NCI-H2107 treated with DMSO at 0.1 percent for 48 hours (cell line): ENCODE measurements at regions not wholly inside any gene's neighbourhood (a gene's known extent, or its start where the extent isn't known, plus 50 kb on each side); places are given as distances from the start of the nearest gene placed in this dataset.
A peak's percentile ranks its signal among the peaks of the same experiment; 100 is the strongest.

ENCODE experiments used
- DNase-seq: peaks from one replicate; lab custom pipeline; 2025; ENCODE audit not compliant: unreplicated experiment; lab: John Stamatoyannopoulos, UW

DNA sequence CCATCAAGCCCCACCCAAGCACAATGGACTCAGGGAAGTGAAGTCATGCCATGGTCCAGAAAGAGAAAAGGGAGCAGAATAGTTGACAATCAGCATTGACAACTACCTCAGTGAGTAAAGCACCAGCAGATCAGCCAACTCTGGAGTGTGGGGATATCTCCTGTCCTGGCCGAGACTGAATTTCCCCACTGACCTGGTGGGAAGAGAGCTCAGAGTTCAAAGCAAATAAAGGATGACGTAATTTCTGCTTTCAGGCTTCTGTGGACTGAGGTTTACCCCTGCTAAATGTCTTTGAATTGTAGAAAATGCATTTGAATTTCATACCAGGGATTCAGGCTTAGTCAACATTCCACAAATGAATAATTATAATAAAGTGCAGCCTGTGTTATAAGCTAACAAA lies 152.9 kb downstream of the CBLN1 start:
- DNase-seq, result no peak

DNA sequence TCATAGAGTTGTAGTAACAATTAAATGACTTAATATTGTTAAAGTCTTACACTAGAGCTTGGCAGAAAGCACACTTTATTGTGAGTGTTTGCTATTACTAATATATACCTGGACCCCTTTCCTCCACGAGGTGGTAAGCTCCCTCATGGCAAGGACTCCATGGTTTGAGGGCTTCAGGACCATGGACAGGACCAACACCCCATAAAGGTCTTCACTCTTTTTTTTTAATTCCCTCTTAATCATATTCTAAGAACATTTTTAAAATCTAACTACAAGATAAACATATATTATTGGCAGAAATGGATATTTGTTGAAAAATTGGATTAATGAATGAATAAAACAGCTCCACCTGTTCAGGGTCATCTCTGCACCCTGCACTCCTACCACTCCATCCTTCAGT lies 154.5 kb downstream of the CBLN1 start:
- DNase-seq, result no peak

DNA sequence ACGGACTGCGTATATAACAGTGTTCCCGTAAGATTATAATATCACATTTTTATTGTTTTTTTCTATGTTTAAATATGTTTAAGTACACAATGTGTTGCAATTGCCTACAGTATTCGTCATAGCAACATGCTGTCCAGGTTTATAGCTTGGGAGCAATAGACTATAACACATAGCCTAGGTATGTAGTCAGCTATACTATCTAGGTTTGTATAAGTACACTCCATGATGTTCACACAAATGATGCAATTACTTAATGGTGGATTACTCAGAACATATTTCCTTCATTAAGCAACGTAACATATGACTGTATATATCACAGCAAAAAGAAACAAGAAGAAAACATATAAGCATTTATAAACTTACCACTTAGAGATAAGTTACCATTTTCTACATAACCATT lies 160.0 kb downstream of the CBLN1 start:
- DNase-seq, result no peak

DNA sequence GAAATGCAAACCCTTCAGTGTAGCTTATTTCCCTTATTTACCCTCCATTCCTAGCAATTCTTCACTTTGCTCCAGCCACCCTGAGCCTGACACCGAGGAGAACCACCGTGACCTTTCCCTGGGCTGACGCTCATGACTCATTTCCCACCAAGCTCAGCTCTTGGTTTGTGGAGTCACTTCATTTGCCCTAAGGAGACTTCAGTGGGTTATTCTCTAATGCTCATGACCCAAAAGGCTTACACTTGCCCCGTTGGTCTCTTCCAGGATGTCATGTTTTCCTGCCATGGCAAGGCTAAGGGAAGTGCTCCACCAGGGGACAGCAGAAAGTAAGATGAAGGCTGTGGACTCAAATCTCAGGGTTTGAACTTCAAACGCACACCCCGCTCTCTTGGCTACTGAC lies 161.0 kb downstream of the CBLN1 start:
- DNase-seq, result no peak

DNA sequence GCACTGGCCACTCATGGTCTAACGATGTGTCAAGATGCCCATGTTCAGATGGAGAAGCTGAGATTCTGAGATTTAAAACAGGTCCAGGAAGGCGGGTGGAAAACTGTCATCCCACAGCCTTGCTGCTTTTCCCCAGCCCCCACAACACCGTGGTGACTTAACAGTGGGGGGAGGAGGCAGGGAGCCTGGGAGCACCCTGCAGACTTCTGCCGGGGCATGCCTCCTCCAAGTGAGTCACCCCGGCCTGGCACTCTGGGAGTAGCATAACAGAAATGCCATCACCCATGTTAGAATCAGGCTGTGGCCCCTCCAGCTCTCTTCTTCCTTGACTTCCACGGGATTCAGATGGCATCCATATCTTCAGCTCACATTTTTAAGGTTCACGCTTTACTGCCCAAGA lies 164.8 kb downstream of the CBLN1 start:
- DNase-seq, result no peak

DNA sequence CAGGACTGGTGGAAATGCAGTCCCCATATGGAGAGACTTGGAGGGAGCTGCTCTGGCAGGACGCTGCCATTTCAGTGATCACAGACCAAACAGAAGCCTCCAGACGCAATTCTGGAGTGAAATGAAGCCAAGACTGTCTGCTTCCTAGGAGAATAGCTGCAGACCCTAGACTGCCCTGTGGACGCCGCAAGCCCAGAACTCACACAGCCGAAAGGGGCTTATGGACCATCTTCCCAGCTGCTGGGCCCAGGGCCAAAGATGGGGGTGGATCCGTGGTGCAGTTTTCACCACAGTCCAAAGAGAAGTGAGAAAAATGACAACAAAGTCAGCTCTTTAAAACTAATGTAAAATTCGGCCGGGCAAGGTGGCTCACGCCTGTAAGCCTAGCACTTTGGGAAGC lies 165.7 kb downstream of the CBLN1 start:
- no peak for DNase-seq

DNA sequence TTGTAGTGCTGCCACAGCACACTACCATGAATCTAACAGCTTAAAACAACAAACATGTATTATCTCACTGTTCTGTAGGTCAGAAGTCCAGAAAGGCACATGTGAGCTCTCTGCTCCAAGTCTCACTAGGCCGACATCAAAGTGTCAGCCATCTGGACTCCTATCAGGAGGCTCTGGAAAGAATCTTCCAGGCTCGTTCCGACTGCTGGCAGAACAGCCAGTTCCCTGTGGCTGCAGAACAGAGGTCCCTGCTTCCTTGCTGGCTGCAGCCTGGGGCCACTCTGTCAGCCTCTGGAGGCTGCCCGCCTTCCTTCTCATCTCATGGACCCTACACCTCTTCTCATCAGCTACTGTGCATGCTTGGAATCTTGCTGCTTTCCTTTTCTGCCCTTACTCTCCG lies 168.9 kb downstream of the CBLN1 start:
- no peak for DNase-seq

DNA sequence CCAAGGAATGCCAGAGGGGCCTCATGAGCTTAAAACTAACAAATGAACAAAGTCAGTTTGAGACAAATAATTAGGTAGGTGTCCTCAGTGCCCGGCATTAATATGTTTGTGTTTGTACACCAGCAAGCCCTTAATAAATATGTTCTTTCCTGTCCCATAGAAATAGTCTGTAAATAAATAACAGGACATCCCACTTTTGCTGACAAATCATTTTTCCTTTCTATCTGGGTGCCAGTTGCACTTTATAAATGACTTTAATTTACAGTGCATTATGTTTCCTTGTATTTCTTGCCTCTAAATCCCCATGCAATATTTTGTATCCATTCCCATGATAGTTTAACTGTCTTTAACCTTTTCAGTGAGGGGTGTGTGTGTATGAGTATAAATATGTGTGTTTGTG lies 170.3 kb downstream of the CBLN1 start:
- DNase-seq, result no peak

DNA sequence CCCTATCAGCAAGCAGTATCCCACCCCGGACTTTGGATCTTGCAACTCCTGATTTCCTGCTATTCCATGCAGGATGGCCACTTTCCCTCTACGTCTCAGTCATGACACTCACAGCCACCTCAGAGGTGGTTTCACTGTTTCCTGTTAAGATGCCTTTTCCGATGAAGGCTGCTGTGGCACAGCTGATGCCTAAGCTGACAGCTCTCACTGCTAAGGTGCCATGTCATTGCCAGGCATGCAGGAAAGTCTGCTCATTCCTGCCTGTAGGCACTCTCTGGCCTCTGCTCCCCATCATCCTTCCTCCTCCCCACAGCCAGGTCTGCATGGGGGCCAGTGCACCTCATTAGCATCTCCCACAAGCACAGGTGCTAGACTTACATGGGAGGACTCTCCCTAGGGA lies 173.0 kb downstream of the CBLN1 start:
- peak; percentile 59 for DNase-seq

DNA sequence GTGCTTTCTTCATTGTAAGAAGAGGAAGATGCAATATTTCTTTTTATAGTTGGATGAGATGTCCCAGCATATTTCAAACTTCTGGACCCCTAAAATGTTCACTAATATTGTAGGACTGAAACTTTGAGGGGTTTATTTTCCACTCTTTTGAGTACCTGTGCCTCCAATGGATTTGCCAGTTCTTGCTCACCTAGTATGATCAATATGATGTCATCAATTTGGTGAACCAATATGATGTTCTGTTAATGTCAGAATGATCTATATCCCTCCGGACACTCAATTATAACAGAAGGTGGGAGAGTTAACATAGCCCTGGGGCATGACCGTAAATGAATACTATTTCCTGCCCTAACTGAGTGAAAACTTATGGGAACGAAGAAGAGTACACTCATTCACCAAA lies 178.3 kb downstream of the CBLN1 start:
- DNase-seq, result no peak

DNA sequence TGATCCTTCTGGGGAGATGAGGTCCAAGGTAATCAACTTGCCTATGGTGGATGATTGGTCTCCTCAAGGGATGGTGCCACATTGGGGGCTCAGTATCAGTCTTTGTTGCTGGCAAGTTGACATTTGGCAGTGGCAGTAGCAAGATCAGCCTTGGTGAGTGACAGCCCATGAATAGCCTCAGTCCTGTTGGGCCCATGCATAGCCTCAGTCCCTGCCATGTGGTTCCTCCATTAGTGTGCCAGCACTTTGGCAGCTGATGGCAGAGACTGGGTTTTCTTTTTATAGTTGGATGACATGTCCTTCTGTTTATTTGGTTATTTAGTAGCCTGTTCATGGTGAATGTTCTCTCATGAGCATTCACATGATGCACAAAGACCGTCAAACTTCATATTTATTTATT lies 179.6 kb downstream of the CBLN1 start:
- no peak for DNase-seq

DNA sequence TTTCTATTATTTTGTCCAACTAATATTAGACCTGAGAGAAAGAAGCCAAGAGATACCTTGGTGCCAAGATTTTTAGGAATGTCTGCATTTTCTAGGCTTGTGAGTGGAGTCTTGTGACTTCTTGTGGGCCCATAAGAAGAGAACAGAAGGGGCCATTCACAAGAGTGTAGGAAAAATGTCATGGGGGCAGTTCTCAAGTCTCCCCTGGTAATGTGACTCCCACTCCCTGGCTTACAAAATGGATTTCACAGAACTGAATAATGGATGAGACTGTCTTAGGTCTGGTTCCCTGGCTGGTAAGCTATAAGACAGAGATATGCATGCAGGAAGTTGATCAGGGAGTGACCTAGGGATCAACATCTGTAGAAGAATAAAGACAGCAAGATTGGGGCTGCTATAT lies 181.3 kb downstream of the CBLN1 start:
- no peak for DNase-seq

DNA sequence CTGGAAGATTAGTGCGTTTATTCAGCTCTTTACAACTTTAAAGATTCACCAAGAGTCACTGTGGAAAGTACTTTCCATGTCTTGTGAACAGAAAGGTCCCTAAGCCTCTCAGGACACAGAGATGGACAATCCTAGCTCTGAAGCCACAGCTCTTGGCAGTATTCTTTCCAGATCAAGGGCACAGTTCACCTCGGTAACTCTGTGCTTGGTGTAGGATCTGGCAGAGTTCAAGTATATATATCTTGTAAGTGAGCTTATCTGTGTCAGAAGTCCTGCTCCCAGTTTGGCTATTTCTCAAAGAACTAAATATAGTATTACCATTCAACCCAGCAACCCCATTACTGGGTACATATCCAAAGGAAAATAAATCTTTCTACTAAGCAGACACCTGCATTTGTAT lies 183.7 kb downstream of the CBLN1 start:
- no peak for DNase-seq

DNA sequence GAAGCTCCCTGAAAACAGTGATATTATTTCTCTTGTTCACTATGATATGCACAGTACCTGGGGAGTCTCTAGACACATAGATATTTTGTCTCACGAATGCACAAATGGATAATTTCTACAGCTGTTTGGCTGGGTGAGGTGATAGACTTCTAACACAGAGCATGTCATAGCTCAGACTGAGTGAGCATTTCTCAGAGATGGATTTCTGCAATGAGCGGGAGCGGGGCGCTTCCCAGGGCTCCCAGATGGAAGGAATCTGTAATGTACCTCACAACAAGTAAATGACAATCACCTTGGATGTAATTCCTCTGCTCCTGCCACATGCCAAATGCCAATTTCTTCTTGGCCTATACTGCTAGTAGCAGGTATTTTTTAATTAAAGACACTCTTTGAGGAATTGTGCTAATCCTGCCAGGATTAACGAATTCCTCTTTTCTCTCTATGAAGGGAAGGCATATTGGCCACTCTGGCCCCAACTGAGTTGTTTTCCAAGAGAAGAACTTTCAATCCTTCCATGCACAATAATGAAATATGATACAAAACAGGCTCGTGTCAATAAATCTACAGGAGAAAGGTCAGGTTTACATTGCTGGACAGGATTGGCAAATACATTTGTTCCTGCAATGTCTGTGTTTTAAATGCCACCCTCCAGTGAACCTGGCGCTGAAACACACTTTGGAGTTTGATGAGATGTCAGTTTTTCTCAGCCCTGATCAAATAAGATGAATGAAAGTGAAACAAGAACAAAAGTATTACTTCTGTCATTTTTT lies 185.3 kb downstream of the CBLN1 start:
- no peak for DNase-seq

DNA sequence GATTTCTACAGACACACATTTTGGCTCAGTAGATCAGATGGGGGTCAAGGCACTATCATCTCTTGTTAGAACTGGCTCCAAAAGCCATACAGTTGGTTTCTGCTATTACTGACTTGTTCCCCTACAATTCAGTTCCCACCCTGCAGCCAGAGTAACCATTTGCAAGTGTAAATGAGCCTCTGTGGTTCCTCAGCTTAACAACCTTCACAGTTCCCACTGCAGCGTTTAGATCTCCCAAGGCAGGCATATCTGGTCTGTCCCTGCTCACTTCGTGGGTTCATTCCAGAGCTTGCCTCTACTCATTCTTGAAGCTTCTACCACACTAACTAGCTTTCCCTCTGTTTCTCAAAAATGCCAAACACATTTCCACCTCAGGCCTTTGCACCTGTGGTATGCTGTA lies 186.1 kb downstream of the CBLN1 start:
- no peak for DNase-seq

DNA sequence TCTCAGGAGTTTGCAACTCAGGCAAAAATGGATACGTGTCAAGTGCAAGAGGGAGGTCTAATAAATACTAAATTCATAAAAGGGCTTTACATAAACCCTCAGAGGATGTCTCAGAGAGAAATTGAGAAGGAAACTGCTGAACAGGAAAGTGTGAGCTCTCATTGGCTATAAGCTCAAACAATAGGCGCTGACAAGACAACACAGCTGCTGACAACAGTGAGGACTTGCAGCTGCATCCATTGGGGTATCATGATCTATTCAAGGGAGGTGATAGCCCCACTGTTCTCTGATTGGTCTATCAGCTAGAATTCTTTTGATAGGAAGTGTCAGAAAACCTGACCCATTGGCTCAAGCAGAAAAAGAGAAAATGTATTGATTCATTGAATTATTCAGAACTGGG lies 187.2 kb downstream of the CBLN1 start:
- DNase-seq, result no peak

DNA sequence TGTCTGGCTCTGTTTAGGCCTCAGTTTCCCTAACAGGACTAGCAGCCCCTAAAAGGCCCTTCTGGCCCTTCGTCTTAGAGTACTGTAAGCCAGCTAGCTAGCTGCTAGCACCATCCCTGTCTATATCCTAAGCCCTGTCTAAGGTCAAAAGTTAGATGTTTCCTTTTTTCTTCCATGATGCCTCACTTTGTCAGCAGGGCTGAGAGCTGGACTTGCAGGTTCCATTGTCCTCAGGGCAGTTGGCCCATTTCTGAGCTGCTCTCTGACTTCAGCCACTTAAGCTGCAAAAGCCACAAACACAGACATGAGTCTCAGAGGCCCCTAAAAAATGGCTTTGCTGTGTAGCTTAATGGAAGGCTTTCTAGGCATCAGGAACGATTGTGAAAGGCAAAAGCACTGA lies 187.7 kb downstream of the CBLN1 start:
- no peak for DNase-seq

DNA sequence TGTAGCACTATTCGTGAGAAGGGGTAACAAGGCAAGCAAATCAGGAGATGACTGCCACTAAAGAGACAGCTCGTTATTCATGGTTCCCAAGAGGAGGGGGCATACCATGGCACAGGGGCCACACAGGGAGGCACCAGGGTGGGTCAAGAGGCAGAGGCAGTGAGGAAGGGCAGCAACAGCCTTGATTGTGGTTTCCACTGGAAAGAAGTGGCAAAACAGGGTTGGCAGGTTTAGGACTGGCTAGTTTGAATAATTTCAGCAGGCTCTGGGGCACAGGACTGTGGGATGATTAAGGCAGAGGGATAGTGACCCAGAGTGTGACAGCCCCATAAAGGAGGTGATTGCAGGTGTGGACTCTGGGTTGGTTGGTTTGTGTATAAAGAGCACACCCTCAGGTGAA lies 188.9 kb downstream of the CBLN1 start:
- DNase-seq, result no peak

DNA sequence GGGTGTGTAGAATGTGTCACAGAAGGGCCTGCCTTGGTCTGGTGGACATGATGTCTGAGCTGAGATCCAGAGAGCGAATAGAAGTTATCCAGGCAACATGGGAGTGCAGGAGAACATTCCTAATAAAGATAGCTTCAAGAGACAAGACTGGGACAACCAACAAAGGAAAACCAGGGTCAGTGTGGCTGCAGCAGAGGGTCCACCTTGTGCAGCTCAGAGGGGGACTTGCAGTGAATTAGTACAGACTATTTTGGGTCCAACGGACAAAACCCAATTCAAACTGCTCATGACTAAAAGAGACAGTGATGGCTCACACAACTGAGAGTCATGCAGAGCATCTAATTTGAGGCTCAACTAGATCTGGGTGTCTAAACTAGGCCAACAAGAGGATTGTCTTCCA lies 192.1 kb downstream of the CBLN1 start:
- DNase-seq, result no peak

DNA sequence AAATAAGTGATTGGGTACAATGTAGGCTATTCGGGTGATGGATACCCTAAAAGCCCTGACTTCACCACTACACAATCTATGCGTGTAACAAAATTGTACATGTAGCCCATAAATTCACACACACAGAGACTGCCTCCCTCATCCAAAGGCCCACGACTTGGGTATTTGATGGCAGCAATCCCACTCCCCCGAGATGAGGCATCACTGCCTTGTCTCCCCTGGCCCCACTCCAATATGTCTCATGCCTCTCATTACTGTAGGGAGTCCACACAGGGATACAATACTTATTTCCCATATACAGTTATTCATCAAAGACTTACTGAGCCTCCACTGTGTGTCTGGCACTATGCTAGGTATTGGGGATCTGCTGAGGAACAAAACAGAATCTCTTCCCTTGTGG lies 192.6 kb downstream of the CBLN1 start:
- no peak for DNase-seq

DNA sequence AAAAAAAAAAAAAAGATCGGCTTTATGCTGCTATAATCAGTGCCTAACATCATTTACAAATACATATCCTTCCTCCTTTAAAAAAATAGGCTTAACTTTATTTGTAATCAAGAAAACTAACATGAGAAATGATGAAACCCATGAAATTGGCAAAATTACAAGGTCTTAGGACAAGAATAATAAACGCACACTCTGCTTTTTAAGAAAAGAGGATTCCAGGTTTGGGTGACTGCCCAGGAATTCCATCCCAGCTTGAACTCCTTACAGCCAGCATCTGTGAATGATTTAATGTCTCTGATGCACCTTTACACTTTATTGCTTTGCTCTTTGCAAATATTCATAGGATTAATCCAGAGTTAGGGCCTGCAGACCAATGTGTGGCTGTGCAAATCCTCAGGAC lies 196.0 kb downstream of the CBLN1 start:
- no peak for DNase-seq

DNA sequence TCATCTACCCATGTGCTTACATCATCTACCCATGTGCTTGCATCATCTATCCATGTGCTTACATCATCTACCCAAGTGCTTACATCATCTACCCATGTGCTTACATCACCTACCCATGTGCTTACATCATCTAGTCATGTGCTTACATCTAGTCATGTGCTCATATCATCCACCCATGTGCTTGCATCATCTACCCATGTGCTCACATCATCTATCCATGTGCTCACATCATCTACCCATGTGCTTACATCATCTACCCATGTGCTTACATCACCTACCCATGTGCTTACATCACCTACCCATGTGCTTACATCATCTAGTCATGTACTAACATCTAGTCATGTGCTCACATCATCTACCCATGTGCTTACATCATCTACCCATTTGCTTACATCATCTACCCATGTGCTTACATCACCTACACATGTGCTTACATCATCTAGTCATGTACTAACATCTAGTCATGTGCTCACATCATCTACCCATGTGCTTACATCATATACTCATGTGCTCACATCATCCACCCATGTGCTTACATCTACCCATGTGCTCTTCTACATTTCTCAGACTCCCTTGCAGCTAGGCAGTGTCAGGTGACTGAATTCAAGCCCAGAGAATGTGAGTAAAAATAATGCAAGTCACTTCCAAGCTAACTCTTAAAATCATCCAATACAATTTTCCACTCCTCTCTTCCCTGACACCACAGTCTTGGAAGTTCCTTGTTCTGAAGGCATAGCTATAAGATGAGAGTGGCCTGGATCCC lies 196.8 kb downstream of the CBLN1 start:
- no peak for DNase-seq

DNA sequence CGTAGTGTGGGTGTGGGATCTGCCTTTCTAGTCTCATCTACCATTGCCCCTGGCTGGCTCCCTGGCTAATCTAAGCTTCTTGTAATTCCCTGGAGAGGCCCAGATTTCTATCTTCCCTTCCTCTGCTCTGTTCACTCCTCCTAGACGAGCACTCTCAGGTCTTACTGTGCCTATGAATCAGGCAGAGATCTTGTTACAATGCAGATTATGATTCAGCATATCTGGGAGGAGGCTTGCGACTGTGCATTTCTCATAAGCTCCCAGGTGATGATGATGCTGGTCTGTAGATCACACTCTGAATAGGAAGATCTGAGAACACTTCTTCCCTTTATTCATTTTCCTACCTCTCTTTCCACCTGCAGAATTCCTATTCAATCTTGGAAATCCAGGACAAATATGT lies 200.1 kb downstream of the CBLN1 start:
- DNase-seq, result peak; percentile 6
